ENCODE measurements at regions not wholly inside any gene's neighbourhood (a gene's known extent, or its start where the extent isn't known, plus 50 kb on each side); places are given as distances from the start of the nearest gene placed in this dataset.
A peak's percentile ranks its signal among the peaks of the same experiment; 100 is the strongest.

DNA sequence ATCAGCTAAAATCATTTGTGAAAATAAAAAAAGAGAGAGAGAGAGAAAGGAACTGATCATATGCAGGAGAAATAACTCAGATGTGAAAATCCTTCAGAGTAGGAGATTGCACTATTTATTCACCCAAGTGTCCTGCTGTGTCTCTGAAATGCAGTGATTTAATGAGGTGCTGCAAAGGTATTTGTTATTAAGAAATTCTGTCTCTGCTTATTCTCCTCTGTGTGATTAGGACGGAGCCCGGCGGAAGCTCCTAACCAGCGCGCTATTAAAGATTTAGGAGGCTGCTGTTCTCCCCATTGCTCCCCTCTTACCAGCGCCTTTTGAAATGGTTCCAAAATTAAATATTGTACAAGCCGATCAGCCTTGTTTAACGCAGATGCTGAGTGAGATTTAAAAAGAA lies 528.3 kb downstream of the BUD13 start:
- no peaks in the 10 kb centered on the region for H3K9me3 ChIP-seq
- 77 to 82% methylated on average over 8 of the region's 8 CpGs for WGBS, 2 donors

DNA sequence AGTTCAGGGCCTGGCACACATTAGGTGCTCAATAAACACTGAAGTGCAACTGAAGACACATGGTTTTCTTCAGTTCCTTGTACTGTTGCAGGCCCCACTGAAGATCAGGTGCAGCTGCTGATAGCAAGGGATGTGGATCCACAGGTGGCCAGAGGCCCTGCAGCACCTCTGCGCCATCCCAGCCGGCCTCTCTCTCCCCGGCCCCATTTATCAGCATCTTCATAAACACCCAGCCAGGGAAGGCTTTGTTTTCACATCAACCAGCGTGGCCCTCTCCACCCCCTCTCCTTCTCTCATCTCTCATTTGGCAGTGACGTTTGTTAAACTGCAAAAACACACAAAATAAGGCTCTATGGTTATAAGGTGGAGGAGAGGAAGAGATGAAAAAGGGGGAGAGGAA lies 528.8 kb downstream of the BUD13 start:
- Histone ChIP-seq H3K4me1 (no peaks in the 10 kb centered on the region), H3K27ac (no peak overlapping the region), H3K36me3 (no peaks in the 10 kb centered on the region), H3K9me3 (no peaks in the 10 kb centered on the region), H3K27me3 (no peaks in the 10 kb centered on the region), H3K4me3 (no peak overlapping the region)
- WGBS, 2 donors, result 63 to 64% methylated on average over 5 of the region's 5 CpGs
- no peak for TF ChIP-seq EP300 (IDR thresholded peaks at IDR 0.05)
- TF ChIP-seq POLR2A (IDR thresholded peaks at IDR 0.05), result no peak
- TF ChIP-seq, protein P1, sequence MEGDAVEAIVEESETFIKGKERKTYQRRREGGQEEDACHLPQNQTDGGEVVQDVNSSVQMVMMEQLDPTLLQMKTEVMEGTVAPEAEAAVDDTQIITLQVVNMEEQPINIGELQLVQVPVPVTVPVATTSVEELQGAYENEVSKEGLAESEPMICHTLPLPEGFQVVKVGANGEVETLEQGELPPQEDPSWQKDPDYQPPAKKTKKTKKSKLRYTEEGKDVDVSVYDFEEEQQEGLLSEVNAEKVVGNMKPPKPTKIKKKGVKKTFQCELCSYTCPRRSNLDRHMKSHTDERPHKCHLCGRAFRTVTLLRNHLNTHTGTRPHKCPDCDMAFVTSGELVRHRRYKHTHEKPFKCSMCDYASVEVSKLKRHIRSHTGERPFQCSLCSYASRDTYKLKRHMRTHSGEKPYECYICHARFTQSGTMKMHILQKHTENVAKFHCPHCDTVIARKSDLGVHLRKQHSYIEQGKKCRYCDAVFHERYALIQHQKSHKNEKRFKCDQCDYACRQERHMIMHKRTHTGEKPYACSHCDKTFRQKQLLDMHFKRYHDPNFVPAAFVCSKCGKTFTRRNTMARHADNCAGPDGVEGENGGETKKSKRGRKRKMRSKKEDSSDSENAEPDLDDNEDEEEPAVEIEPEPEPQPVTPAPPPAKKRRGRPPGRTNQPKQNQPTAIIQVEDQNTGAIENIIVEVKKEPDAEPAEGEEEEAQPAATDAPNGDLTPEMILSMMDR (IDR thresholded peaks at IDR 0.05), result no peak
- DNase-seq (ENCODE audit: low spot score in 2 of 2), result no peak

More for the DNA sequence above, 528.3 kb downstream of the BUD13 start:
- no peak for DNase-seq (ENCODE audit: low spot score in 2 of 2)
- Histone ChIP-seq H3K36me3 (no peaks in the 10 kb centered on the region), H3K27me3 (no peaks in the 10 kb centered on the region), H3K4me1 (no peaks in the 10 kb centered on the region), H3K4me3 (no peak overlapping the region), H3K27ac (no peak overlapping the region)
- no peak for TF ChIP-seq POLR2A (IDR thresholded peaks at IDR 0.05)
- TF ChIP-seq EP300 (IDR thresholded peaks at IDR 0.05), result no peak
- TF ChIP-seq, protein P1 (IDR thresholded peaks at IDR 0.05), result no peak

DNA sequence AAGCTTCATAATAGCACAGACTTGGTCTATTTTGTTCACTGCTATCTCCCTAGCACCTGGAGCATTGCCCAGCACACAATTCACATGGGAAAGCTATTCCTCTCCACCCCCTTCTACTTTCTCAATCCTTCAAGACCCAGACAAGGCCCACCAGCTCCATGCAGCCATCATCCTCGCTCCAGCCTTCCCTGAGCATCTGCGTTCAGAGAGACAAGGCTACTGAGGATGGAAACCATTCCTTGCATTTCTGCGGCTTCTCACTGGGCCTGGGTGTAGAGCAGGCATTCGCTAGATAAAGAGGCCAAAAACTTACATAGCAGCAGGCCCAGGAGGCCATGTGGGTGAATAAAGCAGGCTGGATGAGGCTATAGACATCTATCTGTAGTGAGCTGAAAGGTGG lies 530.8 kb downstream of the BUD13 start:
- H3K9me3 ChIP-seq, result no peaks in the 10 kb centered on the region

DNA sequence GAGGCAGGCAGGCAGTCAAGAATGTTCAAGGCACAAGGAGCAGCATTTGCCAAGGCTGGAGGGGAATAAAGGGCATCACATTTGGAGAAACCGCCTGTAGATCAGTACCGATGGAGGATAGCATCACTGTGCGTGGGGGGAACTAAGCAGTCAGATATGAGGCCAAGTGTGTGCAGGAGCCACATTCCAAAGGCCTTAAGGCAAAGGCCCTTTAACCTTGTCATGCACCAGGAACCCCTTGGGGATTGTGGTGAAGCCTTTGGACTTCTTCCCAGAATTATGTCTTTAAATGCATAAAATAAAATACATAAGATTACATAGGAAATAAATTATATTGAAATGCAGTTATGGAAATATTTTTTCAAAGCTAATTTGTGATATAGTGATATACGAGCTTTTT lies 532.1 kb downstream of the BUD13 start:
- WGBS, 2 donors, result 34 to 49% methylated on average over 4 of the region's 4 CpGs
- Histone ChIP-seq H3K27me3 (no peaks in the 10 kb centered on the region), H3K36me3 (no peaks in the 10 kb centered on the region), H3K4me3 (no peak overlapping the region), H3K4me1 (no peaks in the 10 kb centered on the region), H3K27ac (no peak overlapping the region), H3K9me3 (no peaks in the 10 kb centered on the region)
- TF ChIP-seq, protein P1 (IDR thresholded peaks at IDR 0.05), result no peak
- TF ChIP-seq POLR2A (IDR thresholded peaks at IDR 0.05), result no peak
- TF ChIP-seq EP300 (IDR thresholded peaks at IDR 0.05), result no peak
- no peak for DNase-seq (ENCODE audit: low spot score in 2 of 2)

More for the DNA sequence above, 530.8 kb downstream of the BUD13 start:
- Histone ChIP-seq H3K27me3 (no peaks in the 10 kb centered on the region), H3K4me3 (no peak overlapping the region), H3K36me3 (no peaks in the 10 kb centered on the region), H3K4me1 (no peaks in the 10 kb centered on the region), H3K27ac (no peak overlapping the region)
- TF ChIP-seq EP300 (IDR thresholded peaks at IDR 0.05) (no peak), POLR2A (IDR thresholded peaks at IDR 0.05) (no peak)
- WGBS, 2 donors, result 85 to 97% methylated on average over 4 of the region's 4 CpGs
- no peak for DNase-seq (ENCODE audit: low spot score in 2 of 2)

DNA sequence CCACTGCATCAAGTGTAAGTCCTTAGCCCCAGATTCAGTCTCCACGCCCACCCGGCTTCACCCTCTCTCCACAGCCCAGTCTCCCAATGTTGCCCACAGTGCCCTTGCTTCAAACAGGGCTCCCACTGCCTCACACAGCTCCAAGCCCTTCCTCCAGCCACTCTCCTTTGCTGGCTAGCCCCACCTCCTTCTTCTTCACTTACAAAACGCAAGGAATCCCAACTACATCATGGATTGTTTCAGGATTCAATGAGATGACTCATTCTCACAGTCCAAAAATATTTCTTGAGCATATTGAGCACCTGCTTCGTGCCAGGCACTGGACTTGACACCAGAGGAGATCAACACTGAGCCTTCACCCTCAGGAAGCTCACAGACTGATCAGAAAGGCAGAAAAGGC lies 533.5 kb downstream of the BUD13 start:
- Histone ChIP-seq H3K4me1 (peaks cover 0 to 1% (median 0%) of the 10 kb centered on the region in 4 donors), H3K36me3 (no peaks in the 10 kb centered on the region), H3K27ac (peak overlapping the region in 2 of 4 donors; percentile 20 to 60), H3K27me3 (no peaks in the 10 kb centered on the region), H3K9me3 (no peaks in the 10 kb centered on the region), H3K4me3 (no peak overlapping the region)
- DNase-seq (ENCODE audit: low spot score in 2 of 2), result no peak
- TF ChIP-seq, protein P1 (IDR thresholded peaks at IDR 0.05), result no peak
- TF ChIP-seq POLR2A (IDR thresholded peaks at IDR 0.05) (no peak), EP300 (IDR thresholded peaks at IDR 0.05) (no peak)
- WGBS, 2 donors, result 69 to 76% methylated on average over 4 of the region's 4 CpGs
